Suprapubic skin (tissue), 4 donors: ENCODE measurements at regions not wholly inside any gene's neighbourhood (a gene's known extent, or its start where the extent isn't known, plus 50 kb on each side); places are given as distances from the start of the nearest gene placed in this dataset.

Source experiments
- EP300 ChIP-seq: sonication (generic); formaldehyde crosslinking; IDR thresholded peaks from one replicate; pipeline ENCODE4 v1.6.1; 2017; ENCODE audit warnings: antibody characterized with exemption
- POLR2A ChIP-seq, 2 donors: fragments of 450-650 bp; IDR thresholded peaks; one replicate each; pipeline ENCODE4 v1.6.1; 2017; ENCODE audit warnings: antibody characterized with exemption in 2 of 2, mild to moderate bottlenecking in 2 of 2, moderate library complexity in 2 of 2
- POLR2AphosphoS5 ChIP-seq, 3 donors: sonication (generic); formaldehyde crosslinking; IDR thresholded peaks; one replicate each; pipeline ENCODE4 v1.6.1; 2017; ENCODE audit warnings: antibody characterized with exemption in 3 of 3
- TF ChIP-seq, protein P1 (sequence below), 2 donors: fragments of 200-600 bp in 1 of 2; fragments of 450-650 bp in 1 of 2; sonication (generic) in 1 of 2; IDR thresholded peaks; one replicate each; pipeline ENCODE4 v1.5.1; 2016 to 2019; ENCODE audit warnings: antibody characterized with exemption in 2 of 2, mild to moderate bottlenecking in 1 of 2, moderate library complexity in 1 of 2

DNA sequence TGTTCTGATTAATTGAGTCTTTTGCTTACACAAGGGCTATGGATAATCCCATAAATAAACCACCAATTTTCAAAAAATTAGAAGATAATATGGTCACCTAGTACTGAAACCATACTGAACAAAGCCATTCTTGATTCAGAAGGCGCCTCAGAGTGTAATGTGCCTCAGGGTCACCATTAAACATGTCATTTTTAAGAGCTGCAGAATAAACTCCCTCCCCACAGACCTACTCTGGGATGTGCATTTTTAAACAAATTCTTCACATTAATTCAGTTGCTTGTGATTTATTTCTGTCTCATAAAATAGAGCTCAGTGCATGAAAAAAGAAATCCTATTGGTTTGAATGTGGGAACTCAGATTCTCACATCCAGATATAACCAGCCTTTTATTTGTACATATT is 202.1 kb upstream of the HEY2 start:
- TF ChIP-seq, protein P1, sequence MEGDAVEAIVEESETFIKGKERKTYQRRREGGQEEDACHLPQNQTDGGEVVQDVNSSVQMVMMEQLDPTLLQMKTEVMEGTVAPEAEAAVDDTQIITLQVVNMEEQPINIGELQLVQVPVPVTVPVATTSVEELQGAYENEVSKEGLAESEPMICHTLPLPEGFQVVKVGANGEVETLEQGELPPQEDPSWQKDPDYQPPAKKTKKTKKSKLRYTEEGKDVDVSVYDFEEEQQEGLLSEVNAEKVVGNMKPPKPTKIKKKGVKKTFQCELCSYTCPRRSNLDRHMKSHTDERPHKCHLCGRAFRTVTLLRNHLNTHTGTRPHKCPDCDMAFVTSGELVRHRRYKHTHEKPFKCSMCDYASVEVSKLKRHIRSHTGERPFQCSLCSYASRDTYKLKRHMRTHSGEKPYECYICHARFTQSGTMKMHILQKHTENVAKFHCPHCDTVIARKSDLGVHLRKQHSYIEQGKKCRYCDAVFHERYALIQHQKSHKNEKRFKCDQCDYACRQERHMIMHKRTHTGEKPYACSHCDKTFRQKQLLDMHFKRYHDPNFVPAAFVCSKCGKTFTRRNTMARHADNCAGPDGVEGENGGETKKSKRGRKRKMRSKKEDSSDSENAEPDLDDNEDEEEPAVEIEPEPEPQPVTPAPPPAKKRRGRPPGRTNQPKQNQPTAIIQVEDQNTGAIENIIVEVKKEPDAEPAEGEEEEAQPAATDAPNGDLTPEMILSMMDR (IDR thresholded peaks at IDR 0.05) = no peak
- TF ChIP-seq POLR2A (IDR thresholded peaks at IDR 0.05) (no peak), POLR2AphosphoS5 (IDR thresholded peaks at IDR 0.05) (no peak), EP300 (no peak)
